MM.1S (cell line): ENCODE measurements at regions not wholly inside any gene's neighbourhood (a gene's known extent, or its start where the extent isn't known, plus 50 kb on each side); places are given as distances from the start of the nearest gene placed in this dataset.

Experiments used
- CTCF ChIP-seq: fragments of 300-600 bp; sonication (generic); IDR thresholded peaks from 2 replicates; pipeline ENCODE4 v1.5.1; 2016; ENCODE audit warnings: antibody characterized with exemption, low read length, mixed read lengths
- EZH2 ChIP-seq: fragments of 300-600 bp; sonication (generic); optimal IDR thresholded peaks from 2 replicates; pipeline ENCODE3; 2017; ENCODE audit warnings: low read depth, mild to moderate bottlenecking, antibody characterized with exemption, low read length, mixed read lengths
- EZH2phosphoT487 ChIP-seq: fragments of 300-600 bp; sonication (generic); IDR thresholded peaks from 2 replicates; pipeline ENCODE4 v1.6.1; 2018; ENCODE audit warnings: antibody characterized with exemption, low read length

DNA sequence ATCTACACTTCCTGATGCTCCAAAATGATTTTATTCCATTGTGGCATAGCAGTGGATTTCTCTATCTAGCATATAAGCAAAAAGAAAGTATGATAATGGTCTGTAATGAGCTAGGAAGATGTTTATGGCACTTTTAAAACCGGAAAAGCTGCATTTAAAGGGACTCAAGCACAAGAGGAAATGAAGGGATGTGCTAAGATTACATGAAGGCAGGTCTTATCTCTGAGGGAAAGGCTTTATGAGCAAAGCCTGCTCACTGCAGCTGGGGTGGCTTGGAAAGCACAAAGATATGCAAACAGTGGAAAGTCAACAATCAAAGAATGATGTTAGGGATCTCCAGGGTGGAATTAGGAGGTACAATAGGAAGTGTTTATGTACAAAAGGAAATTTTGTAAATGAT, 138.2 kb downstream of the TENT5A start:
- no peak for TF ChIP-seq EZH2
- no peak for TF ChIP-seq CTCF
- TF ChIP-seq EZH2phosphoT487: no peak
